Tibial nerve (tissue), 4 donors: ENCODE measurements at regions not wholly inside any gene's neighbourhood (a gene's known extent, or its start where the extent isn't known, plus 50 kb on each side); places are given as distances from the start of the nearest gene placed in this dataset.

ENCODE experiments used
- DNase-seq, 2 donors: peaks; one replicate each; pipeline ENCODE4 v3.0.0-alpha.2; 2019; ENCODE audit warnings: low spot score in 2 of 2
- H3K27ac ChIP-seq, 4 donors: fragments of 200-600 bp; sonication (generic) in 3 of 4; one replicate each; pipeline ENCODE4 v1.5.1; 2017 to 2019; ENCODE audit warnings: mild to moderate bottlenecking in 1 of 4
- H3K27me3 ChIP-seq, 2 donors: fragments of 200-600 bp; sonication (generic) in 1 of 2; one replicate each; pipeline versions ENCODE4 v1.5.1 to v1.6.0; 2017 to 2019
- H3K36me3 ChIP-seq, 3 donors: fragments of 200-600 bp; sonication (generic); one replicate each; pipeline ENCODE4 v1.5.1; 2018 to 2019
- H3K4me1 ChIP-seq, 4 donors: fragments of 200-600 bp; sonication (generic) in 3 of 4; one replicate each; pipeline ENCODE4 v1.5.1; 2017 to 2019
- H3K4me3 ChIP-seq, 4 donors: fragments of 200-600 bp; sonication (generic) in 3 of 4; one replicate each; pipeline ENCODE4 v1.5.1; 2017 to 2019; ENCODE audit warnings: mild to moderate bottlenecking in 1 of 4, moderate library complexity in 1 of 4
- H3K9me3 ChIP-seq, 4 donors: fragments of 200-600 bp; sonication (generic) in 3 of 4; one replicate each; pipeline ENCODE4 v1.5.1; 2017 to 2019
- CTCF ChIP-seq, 5 experiments: fragments of 200-600 bp in 3 of 5; fragments of 450-650 bp in 2 of 5; sonication (generic) in 3 of 5; IDR thresholded peaks; one replicate each; pipeline ENCODE4 v1.5.1; 2016 to 2019; ENCODE audit warnings: antibody characterized with exemption in 5 of 5, mild to moderate bottlenecking in 3 of 5, moderate library complexity in 2 of 5
- EP300 ChIP-seq, 2 donors: sonication (generic); formaldehyde crosslinking; IDR thresholded peaks; one replicate each; pipeline ENCODE4 v1.6.1; 2017; ENCODE audit warnings: antibody characterized with exemption in 2 of 2, mild to moderate bottlenecking in 1 of 2
- POLR2A ChIP-seq, 2 donors: fragments of 450-650 bp; IDR thresholded peaks; one replicate each; pipeline ENCODE4 v1.6.1; 2017; ENCODE audit warnings: antibody characterized with exemption in 2 of 2, mild to moderate bottlenecking in 2 of 2, moderate library complexity in 2 of 2
- WGBS, 2 donors: methylation state at CpG; one replicate each; pipeline ENCODE4 v1.1.5; 2018; 5-methylcytosine and 5-hydroxymethylcytosine counted together

GRCh38 chr12:58079806-58080205, 138.4 kb downstream of the ATP23 start:
- Histone ChIP-seq H3K9me3 (no peaks in the 10 kb centered on the region), H3K27me3 (no peaks in the 10 kb centered on the region), H3K4me3 (no peak overlapping the region), H3K36me3 (no peaks in the 10 kb centered on the region), H3K4me1 (no peaks in the 10 kb centered on the region), H3K27ac (no peak overlapping the region)
- no peak for DNase-seq
- TF ChIP-seq CTCF (IDR thresholded peaks at IDR 0.05) (no peak), EP300 (IDR thresholded peaks at IDR 0.05) (no peak), POLR2A (IDR thresholded peaks at IDR 0.05) (no peak)
- 92% methylated on average over 1 of the region's 1 CpG for WGBS, 2 donors

- 0% methylated on average over 1 of the region's 1 CpG for WGBS, 2 donors
- Histone ChIP-seq H3K4me1 (no peaks in the 10 kb centered on the region), H3K27ac (no peak overlapping the region), H3K4me3 (no peak overlapping the region), H3K9me3 (no peaks in the 10 kb centered on the region), H3K27me3 (no peaks in the 10 kb centered on the region), H3K36me3 (no peaks in the 10 kb centered on the region)
- no peak for DNase-seq
- no peak for TF ChIP-seq CTCF (IDR thresholded peaks at IDR 0.05)
- no peak for TF ChIP-seq POLR2A (IDR thresholded peaks at IDR 0.05)
- no peak for TF ChIP-seq EP300 (IDR thresholded peaks at IDR 0.05)
These were observed 140.1 kb downstream of the ATP23 start for GRCh38 chr12:58081488-58081887.

GRCh38 chr12:58082996-58083395, 141.6 kb downstream of the ATP23 start:
- Histone ChIP-seq H3K4me3 (no peak overlapping the region), H3K9me3 (no peaks in the 10 kb centered on the region), H3K27ac (no peak overlapping the region), H3K27me3 (no peaks in the 10 kb centered on the region), H3K4me1 (no peaks in the 10 kb centered on the region), H3K36me3 (no peaks in the 10 kb centered on the region)
- 68 to 79% methylated on average over 2 of the region's 2 CpGs for WGBS, 2 donors
- no peak for DNase-seq
- TF ChIP-seq EP300 (IDR thresholded peaks at IDR 0.05) (no peak), CTCF (IDR thresholded peaks at IDR 0.05) (no peak), POLR2A (IDR thresholded peaks at IDR 0.05) (no peak)

GRCh38 chr12:58086006-58086405, 144.6 kb downstream of the ATP23 start:
- no peak for TF ChIP-seq POLR2A (IDR thresholded peaks at IDR 0.05)
- no peak for TF ChIP-seq EP300 (IDR thresholded peaks at IDR 0.05)
- no peak for TF ChIP-seq CTCF (IDR thresholded peaks at IDR 0.05)
- Histone ChIP-seq H3K27me3 (no peaks in the 10 kb centered on the region), H3K9me3 (no peaks in the 10 kb centered on the region), H3K27ac (no peak overlapping the region), H3K4me3 (no peak overlapping the region), H3K36me3 (no peaks in the 10 kb centered on the region), H3K4me1 (no peaks in the 10 kb centered on the region)
- 82 to 86% methylated on average over 2 of the region's 2 CpGs for WGBS, 2 donors
- DNase-seq, result no peak

- Histone ChIP-seq H3K9me3 (no peaks in the 10 kb centered on the region), H3K4me1 (no peaks in the 10 kb centered on the region), H3K27ac (no peak overlapping the region), H3K27me3 (no peaks in the 10 kb centered on the region), H3K4me3 (no peak overlapping the region), H3K36me3 (no peaks in the 10 kb centered on the region)
- TF ChIP-seq POLR2A (IDR thresholded peaks at IDR 0.05) (no peak), EP300 (IDR thresholded peaks at IDR 0.05) (no peak), CTCF (IDR thresholded peaks at IDR 0.05) (no peak)
- no peak for DNase-seq
- 87 to 92% methylated on average over 6 of the region's 6 CpGs for WGBS, 2 donors
These were observed 145.6 kb downstream of the ATP23 start for GRCh38 chr12:58086930-58087329.
